ENCODE measurements at regions not wholly inside any gene's neighbourhood (a gene's known extent, or its start where the extent isn't known, plus 50 kb on each side); places are given as distances from the start of the nearest gene placed in this dataset.

DNA sequence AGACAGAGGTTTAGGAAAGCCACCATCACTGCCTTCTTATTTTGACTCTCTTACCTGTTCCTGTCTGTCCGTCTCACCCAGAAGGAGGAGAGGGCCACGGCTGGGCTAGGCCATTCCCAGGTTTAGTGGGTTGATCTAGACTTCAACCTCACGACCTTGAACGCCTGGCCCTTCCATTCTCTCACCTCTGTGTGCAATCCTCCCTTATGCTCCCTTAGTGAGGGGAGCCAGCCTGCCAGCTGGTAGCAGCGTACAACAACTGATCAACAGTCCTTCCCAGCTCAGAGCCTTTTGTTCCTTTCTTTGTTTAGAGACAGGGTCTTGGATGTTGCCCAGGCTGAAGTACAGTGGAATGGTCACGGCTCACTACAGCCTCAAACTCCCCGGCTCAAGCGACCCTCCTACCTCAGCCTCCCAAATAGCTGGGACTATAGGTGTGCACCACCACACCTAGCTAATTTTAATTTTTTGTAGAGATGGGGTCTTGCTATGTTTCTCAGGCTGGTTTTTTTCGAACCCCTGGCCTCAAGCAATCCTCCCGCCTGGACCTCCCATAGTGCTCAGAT is 123.9 kb downstream of the ZNF664 start:
- no peak for DNase-seq

DNA sequence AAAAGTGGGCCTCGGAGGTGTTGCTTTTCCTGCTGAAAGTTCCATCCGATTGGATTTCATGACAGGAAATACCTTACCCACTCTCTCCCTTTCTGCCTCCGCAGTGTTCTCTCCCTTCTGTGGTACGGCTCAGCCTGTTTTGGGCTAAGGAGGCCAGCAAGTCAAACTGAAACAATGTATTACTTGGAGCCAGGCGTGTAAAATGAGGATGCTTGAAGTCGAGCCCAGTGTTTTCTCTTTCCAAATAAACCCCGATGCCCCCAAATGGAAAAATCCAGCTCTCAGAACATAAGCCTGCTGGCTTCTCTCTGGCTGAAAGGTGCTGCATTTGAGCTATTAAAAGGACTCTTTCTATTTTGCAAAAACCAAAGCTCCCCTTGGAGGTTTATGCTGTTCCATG is 124.7 kb downstream of the ZNF664 start:
- no peak for DNase-seq

- no peak for DNase-seq
Observed at GRCh38 chr12:124098101-124098757, 125.2 kb downstream of the ZNF664 start.

DNA sequence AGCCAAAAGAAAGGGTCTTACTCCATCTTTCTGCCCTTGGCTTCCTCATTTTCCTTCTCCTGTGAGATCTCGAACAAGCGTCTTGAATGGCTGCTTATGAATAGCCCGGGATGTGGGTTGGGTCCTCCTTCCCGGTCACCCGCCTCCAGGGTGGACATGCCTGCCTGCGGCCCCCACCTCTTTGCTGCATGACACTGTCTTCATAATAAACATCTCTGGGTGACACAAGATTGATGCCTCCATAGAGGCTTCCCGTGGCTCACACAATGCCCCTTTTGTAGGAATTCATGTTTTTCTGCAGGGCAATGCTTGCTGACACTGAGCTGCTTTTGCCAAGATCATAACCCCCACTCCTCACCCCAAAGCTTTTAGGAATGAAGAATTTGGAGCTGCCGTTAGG is 125.9 kb downstream of the ZNF664 start:
- no peak for DNase-seq

DNA sequence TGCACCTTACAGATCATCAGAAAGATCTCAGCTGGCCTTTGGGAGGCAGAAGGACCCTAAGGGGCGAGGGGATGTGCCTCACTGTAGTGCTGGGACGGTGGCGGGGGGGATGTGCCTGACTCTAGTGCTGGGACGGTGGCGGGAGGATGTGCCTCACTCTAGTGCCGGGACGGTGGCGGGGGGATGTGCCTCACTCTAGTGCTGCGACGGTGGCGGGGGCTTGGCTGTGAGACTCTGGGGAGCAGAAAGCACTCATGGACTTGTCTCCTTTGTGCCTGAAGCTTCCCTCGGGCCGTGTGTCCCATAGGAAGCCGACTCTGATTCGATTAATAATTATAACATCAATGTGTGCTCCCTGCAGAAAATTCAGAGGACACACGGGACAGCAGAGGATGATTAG is 126.6 kb downstream of the ZNF664 start:
- DNase-seq: no peak

DNA sequence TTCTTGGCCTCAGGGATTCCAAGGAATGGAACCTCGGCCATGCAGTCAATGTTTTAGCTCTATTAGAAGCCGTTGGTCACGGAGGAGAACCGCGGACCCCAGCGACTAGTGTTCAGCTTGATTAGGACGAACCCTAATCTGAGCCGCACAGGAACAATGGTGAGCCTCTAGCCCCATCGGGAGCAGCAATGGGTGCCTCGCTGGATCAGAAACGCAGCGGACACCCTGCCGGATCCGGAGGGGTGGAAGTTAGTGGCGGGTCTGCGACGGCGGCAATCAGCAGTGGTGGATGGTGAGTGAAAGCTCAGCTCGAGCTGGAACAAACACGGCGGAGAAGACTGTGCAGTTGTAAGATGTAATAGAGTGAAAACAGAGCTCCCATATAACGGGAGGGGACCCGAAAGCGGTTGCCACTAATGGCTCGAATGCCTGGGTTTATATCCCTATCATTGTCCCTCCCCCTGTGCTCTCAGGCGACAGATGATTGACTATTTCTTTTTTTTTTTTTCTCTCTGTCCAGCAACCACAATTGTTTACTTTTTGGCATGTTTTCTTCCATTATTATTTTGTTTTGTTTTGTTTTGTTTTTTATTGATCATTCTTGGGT is 127.7 kb downstream of the ZNF664 start:
- DNase-seq: no peak

DNA sequence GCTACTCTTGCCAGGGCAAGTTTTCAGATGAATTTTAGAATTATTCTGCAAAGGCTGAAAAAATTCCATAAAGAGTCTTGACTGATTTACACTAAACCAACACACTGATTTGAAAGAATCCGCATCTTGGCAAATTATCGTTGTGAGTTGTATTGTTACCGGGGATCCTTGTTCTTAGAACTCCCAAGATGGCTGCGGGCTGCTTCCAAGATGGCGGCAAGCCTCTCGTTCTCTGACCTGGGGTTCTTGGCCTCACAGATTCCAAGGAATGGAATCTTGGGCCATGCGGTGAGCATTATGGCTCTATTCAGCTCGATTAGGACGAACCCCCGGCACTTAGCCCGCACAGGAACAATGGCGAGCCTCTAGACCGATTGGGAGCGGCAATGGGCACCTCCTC is 132.5 kb downstream of the ZNF664 start:
- no peak for DNase-seq

- DNase-seq: no peak
Observed at GRCh38 chr12:124107351-124107750, 134.3 kb downstream of the ZNF664 start.

- peak; percentile 27 for DNase-seq
Observed at GRCh38 chr12:124109760-124110159, 136.7 kb downstream of the ZNF664 start.

DNA sequence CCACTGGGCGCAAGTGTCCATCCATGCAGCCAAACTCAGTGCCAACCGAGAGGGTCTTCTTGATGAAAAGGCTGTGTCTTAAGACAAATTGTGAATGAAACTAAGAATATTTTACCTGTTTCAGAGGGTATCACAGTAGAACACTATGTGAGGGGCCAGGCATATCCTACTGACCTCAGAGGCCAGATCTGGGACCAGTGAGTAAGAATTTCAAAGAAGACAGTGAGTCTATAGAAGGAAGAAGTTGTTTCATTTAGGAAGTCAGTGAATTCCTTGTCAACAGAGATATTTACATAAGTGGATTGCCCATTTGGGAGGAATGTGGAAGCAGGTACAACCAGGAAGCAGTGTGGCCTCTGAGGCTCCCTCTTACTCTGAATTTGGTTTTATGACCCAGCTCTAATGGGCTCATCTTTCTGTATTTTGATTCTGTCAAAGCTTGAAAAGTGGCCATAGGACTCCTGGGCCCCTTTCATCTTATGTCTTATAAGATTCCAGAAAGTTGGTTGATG is 137.4 kb downstream of the ZNF664 start:
- DNase-seq: no peak

- no peak for DNase-seq
Observed at GRCh38 chr12:124111006-124111405, 138.0 kb downstream of the ZNF664 start.

GRCh38 chr12:124114316-124114715 is 141.3 kb downstream of the ZNF664 start:
- DNase-seq: no peak

- no peak for DNase-seq
Observed at GRCh38 chr12:124115496-124115895, 142.5 kb downstream of the ZNF664 start.

DNA sequence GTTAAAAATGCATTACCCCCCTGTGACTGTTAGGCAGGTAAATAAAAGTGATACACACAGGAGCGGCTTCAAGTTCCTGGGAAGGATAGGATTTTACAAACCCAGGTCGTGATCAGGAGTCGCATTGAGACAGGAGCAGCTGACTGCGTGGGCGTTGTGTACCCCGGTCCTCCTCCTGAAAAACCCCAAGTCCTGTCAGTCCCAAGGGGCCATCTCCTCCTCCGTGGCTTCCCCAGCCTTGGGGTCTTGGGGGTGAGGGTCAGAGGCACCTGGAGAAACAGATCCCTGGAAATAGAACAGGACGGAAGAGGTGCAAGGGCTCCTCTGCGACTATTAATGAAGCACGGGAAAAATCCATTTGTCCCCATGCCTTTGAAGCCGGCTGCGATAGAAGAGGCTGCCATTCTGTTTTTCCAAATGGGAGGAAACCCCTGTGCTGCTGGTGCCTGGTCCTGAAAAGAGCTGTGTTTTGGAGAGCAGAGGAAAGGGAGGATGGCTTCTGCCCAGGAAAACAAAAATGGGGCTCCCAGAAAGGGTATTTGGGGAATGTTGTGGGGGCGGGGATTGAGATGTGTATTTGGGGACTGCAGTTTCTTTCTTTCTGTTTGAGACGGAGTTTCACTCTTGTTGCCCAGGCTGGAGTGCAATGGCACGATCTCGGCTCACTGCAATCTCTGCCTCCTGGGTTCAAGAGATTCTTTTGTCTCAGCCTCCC is 143.1 kb downstream of the ZNF664 start:
- DNase-seq: no peak

DNA sequence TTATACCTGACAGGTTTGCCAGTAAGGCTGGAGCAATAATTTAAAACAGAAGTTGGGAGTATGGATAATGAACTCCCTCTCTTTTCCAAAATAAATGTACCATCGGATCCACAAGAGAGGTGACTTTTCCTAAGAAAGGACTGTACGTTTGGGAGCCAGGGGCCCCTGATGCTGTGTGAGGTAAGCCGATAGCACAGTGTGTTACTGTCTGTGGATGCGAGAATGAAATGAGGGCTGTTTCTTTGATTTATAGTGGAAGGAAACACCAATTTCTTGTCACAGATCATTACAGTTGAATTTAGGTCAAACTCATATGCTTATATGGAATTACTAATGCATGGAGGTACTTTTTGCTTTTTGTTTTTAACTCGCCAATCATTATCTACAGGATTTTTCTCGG is 147.7 kb downstream of the ZNF664 start:
- no peak for DNase-seq

- DNase-seq: no peak
Observed at GRCh38 chr12:124122722-124123121, 149.7 kb downstream of the ZNF664 start.

GRCh38 chr12:124123296-124124000 is 150.4 kb downstream of the ZNF664 start:
- DNase-seq: no peak

DNA sequence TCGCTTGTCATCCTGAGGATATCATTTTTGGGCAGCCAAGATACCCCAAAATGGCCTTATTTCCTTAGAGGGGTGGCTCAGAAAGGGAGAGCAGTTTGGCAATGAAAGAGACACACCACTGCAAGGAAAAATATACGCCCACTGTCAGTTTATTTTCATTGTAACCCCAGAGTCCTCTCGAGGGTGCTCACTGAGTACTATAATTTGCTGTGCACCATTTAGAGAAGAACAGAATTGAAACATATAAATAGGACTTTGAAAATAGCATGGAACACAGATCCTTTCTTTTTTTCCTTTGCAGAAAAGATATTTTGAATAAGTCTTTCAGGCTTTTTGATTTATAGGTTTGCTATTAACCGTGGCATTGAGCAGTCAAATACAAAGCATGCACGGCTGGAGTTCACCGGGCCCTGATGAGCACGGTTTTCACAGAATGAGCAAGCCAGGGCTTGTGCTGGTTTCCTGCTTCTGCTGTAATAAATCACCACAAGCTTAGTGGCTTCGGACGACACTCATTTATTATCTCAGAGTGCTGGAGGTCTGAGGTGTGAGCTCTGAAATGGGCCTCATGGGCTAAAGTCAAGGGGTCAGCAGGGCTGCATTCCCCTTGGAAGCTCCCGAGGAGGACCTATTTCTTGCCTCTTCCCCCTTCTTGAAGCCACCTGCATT is 152.3 kb downstream of the ZNF664 start:
- no peak for DNase-seq

GRCh38 chr12:124126950-124127655 is 154.1 kb downstream of the ZNF664 start:
- no peak for DNase-seq

DNA sequence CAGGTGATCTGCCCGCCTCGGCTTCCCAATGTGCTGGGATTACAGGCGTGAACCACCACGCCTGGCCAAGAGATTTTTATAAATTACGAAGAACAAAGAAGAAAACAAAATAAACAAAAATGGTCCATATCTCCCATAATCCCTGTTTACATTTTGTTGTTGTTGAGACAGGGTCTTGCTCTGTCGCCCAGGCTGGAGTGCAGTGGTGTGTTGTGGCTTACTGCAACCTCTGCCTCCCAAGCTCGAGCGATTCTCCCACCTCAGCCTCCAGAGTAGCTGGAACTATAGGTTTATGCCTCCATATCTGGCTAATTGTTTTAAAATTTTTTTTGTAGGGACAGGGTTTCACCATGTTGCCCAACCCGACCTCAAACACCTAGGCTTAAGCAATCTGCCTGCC is 156.1 kb downstream of the ZNF664 start:
- DNase-seq: no peak

- DNase-seq: no peak
Observed at GRCh38 chr12:124130691-124131591, 157.9 kb downstream of the ZNF664 start.
